ENCODE measurements at regions not wholly inside any gene's neighbourhood (a gene's known extent, or its start where the extent isn't known, plus 50 kb on each side); places are given as distances from the start of the nearest gene placed in this dataset.
"Not testable (repeated sequence)": the region's sequence is repeated elsewhere in the genome, so short reads cannot be mapped to it uniquely, and the experiment has no call there.

- no peak overlapping the region for H3K4me3 ChIP-seq (ENCODE audit: low read length)
- H3K4me1 ChIP-seq (ENCODE audit: insufficient read depth, low read length) = peaks cover 21% of the 10 kb centered on the region
- no peaks in the 10 kb centered on the region for H3K36me3 ChIP-seq (ENCODE audit: insufficient read depth, low read depth, low read length)
- H3K27ac ChIP-seq (ENCODE audit: low read length) = no peak overlapping the region
- no peak overlapping the region for H3K9ac ChIP-seq (ENCODE audit: low read depth, low read length)
- peaks cover 16% of the 10 kb centered on the region; the same call in 1 of the 2 replicates for H3K27me3 ChIP-seq (ENCODE audit: insufficient read depth, low read length)
- H3K9me3 ChIP-seq (ENCODE audit: insufficient read depth, low read depth, low read length) = no peaks in the 10 kb centered on the region
Observed at GRCh38 chr1:47685763-47686066, 247.9 kb downstream of the FOXD2 start.

GRCh38 chr1:47686731-47687630 is 249.1 kb downstream of the FOXD2 start:
- Histone ChIP-seq H3K4me3 (ENCODE audit: low read length) (peak overlapping the region; percentile 16; the same call in 1 of the 2 replicates), H3K9me3 (ENCODE audit: insufficient read depth, low read depth, low read length) (no peaks in the 10 kb centered on the region), H3K36me3 (ENCODE audit: insufficient read depth, low read depth, low read length) (no peaks in the 10 kb centered on the region), H3K27me3 (ENCODE audit: insufficient read depth, low read length) (peaks cover 16% of the 10 kb centered on the region; the same call in 1 of the 2 replicates), H3K27ac (ENCODE audit: low read length) (no peak overlapping the region), H3K4me1 (ENCODE audit: insufficient read depth, low read length) (peaks cover 21% of the 10 kb centered on the region), H3K9ac (ENCODE audit: low read depth, low read length) (no peak overlapping the region)

DNA sequence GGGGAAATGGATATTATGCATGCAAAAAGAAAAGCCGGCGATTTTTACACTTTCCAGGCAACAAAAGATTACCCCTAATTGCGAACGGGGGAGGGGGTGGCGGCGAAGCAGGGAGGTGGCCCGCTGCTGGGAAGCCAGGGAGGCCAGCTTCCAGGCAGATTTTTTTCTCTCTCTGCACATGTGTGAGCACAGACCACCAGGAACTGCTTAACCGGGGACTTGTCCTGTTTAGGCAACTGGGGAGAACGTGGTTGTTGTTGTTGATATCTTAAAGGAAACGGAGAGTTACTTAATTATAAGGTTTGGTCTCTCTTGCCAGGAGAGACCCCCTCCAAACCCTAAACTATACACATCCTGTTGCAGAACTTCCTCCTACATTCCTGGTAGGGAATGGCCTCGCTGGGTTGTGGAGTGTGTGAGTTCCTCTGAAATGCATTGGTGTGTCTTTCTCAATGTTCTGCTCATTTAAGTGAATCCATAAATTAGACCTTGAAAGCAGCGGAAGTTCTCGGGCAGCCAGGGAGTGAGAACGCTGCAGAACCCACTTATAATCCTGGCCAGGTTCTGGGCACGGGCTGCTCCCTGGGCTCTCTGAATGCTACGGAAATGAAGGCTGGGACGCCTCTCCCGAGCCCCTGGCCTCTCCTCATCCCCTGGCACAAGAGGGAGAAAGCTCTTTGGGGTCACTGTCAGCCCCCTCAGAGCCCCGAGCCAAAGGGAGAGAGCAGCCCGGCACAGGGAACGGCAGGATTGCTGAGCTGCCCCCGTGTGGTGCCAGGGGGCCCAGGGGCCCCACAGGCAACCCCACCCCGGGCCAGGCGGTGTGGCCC is 250.0 kb downstream of the FOXD2 start:
- no peaks in the 10 kb centered on the region for H3K36me3 ChIP-seq (ENCODE audit: insufficient read depth, low read depth, low read length)
- no peaks in the 10 kb centered on the region for H3K9me3 ChIP-seq (ENCODE audit: insufficient read depth, low read depth, low read length)
- H3K9ac ChIP-seq (ENCODE audit: low read depth, low read length) = no peak overlapping the region
- H3K4me1 ChIP-seq (ENCODE audit: insufficient read depth, low read length) = peaks cover 21% of the 10 kb centered on the region
- peak overlapping the region; percentile 16; the same call in 1 of the 2 replicates for H3K4me3 ChIP-seq (ENCODE audit: low read length)
- H3K27me3 ChIP-seq (ENCODE audit: insufficient read depth, low read length) = peaks cover 16% of the 10 kb centered on the region; the same call in 1 of the 2 replicates
- H3K27ac ChIP-seq (ENCODE audit: low read length) = no peak overlapping the region

DNA sequence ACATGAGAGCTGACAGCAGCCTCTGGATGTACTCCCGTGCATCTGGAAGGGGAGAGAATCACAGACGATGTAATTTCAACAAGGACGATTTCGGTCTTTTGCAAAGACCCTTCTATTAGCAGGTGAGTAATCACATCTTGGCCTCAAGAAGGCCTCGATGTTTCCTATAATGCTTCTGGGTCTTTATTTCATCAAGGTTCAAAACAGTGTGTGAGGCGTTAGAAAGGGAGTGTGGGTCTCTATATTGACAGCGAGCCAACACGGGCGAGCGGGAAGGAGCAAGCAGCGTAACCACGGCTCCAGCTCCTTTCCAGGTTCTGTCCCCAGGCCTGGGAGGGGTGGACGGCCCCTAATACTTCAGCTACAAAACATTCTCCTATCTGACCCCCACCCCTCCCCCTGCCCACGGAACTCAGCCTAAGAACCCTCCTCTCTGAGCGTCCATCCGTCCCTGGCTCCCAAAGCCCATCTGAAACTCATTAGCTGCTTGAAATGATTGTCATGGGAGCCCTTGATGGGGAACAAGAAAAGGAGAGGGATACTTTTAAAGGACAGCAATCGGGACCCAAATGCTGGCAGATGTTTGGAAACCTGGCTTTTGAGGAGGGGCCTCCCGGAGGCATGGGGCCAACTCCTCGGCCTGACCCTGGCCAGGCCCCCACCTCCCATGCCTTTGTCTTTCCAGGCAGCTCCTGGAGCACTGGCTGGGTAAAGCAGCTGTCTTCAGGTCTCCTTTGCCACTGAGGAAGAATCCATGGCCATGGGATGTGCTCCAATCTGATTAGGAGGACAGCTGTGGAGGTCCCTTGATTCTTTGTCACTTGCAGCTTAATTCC is 250.8 kb downstream of the FOXD2 start:
- Histone ChIP-seq H3K4me1 (ENCODE audit: insufficient read depth, low read length) (peaks cover 21% of the 10 kb centered on the region), H3K36me3 (ENCODE audit: insufficient read depth, low read depth, low read length) (no peaks in the 10 kb centered on the region), H3K27ac (ENCODE audit: low read length) (no peak overlapping the region), H3K4me3 (ENCODE audit: low read length) (no peak overlapping the region), H3K9me3 (ENCODE audit: insufficient read depth, low read depth, low read length) (no peaks in the 10 kb centered on the region), H3K9ac (ENCODE audit: low read depth, low read length) (no peak overlapping the region), H3K27me3 (ENCODE audit: insufficient read depth, low read length) (peaks cover 18% of the 10 kb centered on the region)

DNA sequence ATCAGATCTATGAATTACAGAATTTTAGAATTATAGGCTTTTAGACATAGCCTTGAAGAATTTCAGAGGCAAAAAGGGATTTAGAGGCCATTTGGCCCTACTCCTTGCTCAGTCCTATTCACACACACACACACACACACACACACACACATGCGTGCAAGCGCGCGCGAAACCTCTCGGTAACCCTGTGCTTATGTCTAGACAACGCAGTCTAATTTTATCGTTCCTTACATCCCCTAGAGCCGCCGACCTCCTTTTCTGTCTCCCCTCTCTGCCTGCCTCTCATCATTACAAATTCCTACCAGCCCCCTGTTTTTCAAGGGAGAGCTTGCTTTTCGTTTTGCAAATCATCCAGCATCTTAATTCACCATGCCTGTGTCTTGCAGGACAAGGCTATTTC is 252.1 kb downstream of the FOXD2 start:
- H3K27me3 ChIP-seq (ENCODE audit: insufficient read depth, low read length) = peaks cover 21% of the 10 kb centered on the region

DNA sequence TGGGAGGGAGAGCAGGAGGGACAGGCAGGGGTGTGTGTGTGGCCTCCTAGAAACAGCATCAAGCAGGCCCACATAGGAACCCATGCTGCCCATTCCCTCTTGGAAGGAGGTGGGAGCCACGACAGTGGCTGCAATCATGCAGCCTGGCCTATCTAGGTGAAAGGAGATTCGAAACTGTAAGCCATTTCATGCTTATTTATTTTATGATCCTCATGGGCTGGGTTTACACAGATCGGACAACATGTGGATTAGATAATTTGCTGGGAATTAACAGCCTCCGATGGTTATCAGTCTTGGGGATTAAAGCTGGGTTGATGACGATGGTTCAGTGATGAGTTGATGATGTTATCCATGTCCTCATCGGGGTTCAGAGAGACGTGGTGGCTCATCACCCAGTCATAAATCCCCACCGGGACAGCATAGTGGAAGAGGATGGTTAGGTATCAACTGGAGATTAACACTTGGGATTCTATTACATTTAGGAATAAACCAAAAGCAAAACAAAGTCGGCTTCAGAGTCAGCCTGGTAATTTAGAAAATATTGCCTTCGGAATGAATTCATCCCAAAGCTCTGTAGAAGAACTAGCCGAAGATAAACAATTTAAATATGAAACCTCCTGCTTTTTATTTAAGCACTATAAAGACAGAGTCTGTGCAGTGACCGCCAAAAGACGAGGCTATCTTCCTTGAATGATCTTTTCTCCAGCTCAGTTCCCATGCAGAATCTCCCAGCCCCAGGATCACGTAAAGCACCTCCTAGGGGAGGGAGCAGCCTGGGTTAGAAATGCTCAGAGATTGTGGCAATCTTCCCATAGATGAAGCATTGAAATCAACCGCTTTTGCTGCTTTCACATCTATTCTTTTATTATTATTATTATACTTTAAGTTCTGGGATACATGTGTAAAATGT is 252.8 kb downstream of the FOXD2 start:
- Histone ChIP-seq H3K27me3 (ENCODE audit: insufficient read depth, low read length) (peaks cover 27% of the 10 kb centered on the region), H3K27ac (ENCODE audit: low read length) (no peak overlapping the region), H3K4me3 (ENCODE audit: low read length) (no peak overlapping the region), H3K4me1 (ENCODE audit: insufficient read depth, low read length) (peaks cover 21% of the 10 kb centered on the region), H3K36me3 (ENCODE audit: insufficient read depth, low read depth, low read length) (no peaks in the 10 kb centered on the region), H3K9me3 (ENCODE audit: insufficient read depth, low read depth, low read length) (no peaks in the 10 kb centered on the region), H3K9ac (ENCODE audit: low read depth, low read length) (no peak overlapping the region)

More for the DNA sequence above, 252.1 kb downstream of the FOXD2 start:
- H3K4me3 ChIP-seq (ENCODE audit: low read length) = no peak overlapping the region
- H3K27ac ChIP-seq (ENCODE audit: low read length) = no peak overlapping the region
- no peak overlapping the region for H3K9ac ChIP-seq (ENCODE audit: low read depth, low read length)
- peaks cover 21% of the 10 kb centered on the region for H3K4me1 ChIP-seq (ENCODE audit: insufficient read depth, low read length)
- no peaks in the 10 kb centered on the region for H3K36me3 ChIP-seq (ENCODE audit: insufficient read depth, low read depth, low read length)
- no peaks in the 10 kb centered on the region for H3K9me3 ChIP-seq (ENCODE audit: insufficient read depth, low read depth, low read length)

DNA sequence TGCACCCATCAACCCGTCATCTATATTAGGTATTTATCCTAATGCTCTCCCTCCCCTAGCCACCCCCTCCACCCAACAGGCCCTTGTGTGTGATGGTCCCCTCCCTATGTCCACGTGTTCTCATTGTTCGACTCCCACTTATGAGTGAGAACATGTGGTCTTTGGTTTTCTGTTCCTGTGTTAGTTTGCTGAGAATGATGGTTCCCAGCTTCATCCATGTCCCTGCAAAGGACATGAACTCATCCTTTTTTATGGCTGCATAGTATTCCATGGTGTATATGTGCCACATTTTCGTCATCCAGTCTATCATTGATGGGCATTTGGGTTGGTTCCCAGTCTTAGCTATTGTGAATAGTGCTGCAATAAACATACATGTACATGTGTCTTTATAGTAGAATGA is 253.4 kb downstream of the FOXD2 start:
- not testable (repeated sequence) for H3K4me3 ChIP-seq (ENCODE audit: low read length); H3K9ac ChIP-seq (ENCODE audit: low read depth, low read length); H3K36me3 ChIP-seq (ENCODE audit: insufficient read depth, low read depth, low read length); H3K9me3 ChIP-seq (ENCODE audit: insufficient read depth, low read depth, low read length); H3K27ac ChIP-seq (ENCODE audit: low read length)
- Histone ChIP-seq H3K4me1 (ENCODE audit: insufficient read depth, low read length) (peaks cover 21% of the 10 kb centered on the region), H3K27me3 (ENCODE audit: insufficient read depth, low read length) (peaks cover 27% of the 10 kb centered on the region)

- Histone ChIP-seq H3K9ac (ENCODE audit: low read depth, low read length) (no peak overlapping the region), H3K4me3 (ENCODE audit: low read length) (no peak overlapping the region), H3K9me3 (ENCODE audit: insufficient read depth, low read depth, low read length) (no peaks in the 10 kb centered on the region), H3K4me1 (ENCODE audit: insufficient read depth, low read length) (peaks cover 12% of the 10 kb centered on the region; the same call in 1 of the 2 replicates), H3K27me3 (ENCODE audit: insufficient read depth, low read length) (peaks cover 23% of the 10 kb centered on the region), H3K36me3 (ENCODE audit: insufficient read depth, low read depth, low read length) (no peaks in the 10 kb centered on the region), H3K27ac (ENCODE audit: low read length) (no peak overlapping the region)
Observed at GRCh38 chr1:47692196-47692595, 254.4 kb downstream of the FOXD2 start.

DNA sequence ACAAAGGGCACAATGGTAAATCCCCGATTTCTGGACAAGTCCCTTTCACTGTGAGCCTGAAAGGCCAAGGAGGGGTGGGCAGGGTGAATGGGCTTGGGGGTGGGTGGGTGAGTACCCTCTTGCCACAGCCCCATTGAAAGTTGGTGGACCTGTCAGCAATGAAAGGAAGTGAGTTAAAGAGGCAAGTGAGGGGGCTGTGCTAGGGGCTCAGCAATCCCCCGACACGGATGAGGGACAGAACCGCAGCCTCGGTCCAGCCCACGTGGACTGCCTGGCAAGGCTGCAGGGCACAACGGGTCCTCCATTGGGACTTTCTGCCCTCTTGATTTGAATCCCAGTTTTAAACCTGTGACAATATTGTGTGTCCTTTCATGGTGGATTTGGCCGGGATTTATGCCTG is 255.3 kb downstream of the FOXD2 start:
- H3K27ac ChIP-seq (ENCODE audit: low read length) = no peak overlapping the region
- H3K36me3 ChIP-seq (ENCODE audit: insufficient read depth, low read depth, low read length) = no peaks in the 10 kb centered on the region
- H3K4me3 ChIP-seq (ENCODE audit: low read length) = no peak overlapping the region
- H3K9ac ChIP-seq (ENCODE audit: low read depth, low read length) = no peak overlapping the region
- no peaks in the 10 kb centered on the region for H3K9me3 ChIP-seq (ENCODE audit: insufficient read depth, low read depth, low read length)
- H3K27me3 ChIP-seq (ENCODE audit: insufficient read depth, low read length) = peaks cover 20% of the 10 kb centered on the region
- H3K4me1 ChIP-seq (ENCODE audit: insufficient read depth, low read length) = peaks cover 3% of the 10 kb centered on the region; the same call in 1 of the 2 replicates

DNA sequence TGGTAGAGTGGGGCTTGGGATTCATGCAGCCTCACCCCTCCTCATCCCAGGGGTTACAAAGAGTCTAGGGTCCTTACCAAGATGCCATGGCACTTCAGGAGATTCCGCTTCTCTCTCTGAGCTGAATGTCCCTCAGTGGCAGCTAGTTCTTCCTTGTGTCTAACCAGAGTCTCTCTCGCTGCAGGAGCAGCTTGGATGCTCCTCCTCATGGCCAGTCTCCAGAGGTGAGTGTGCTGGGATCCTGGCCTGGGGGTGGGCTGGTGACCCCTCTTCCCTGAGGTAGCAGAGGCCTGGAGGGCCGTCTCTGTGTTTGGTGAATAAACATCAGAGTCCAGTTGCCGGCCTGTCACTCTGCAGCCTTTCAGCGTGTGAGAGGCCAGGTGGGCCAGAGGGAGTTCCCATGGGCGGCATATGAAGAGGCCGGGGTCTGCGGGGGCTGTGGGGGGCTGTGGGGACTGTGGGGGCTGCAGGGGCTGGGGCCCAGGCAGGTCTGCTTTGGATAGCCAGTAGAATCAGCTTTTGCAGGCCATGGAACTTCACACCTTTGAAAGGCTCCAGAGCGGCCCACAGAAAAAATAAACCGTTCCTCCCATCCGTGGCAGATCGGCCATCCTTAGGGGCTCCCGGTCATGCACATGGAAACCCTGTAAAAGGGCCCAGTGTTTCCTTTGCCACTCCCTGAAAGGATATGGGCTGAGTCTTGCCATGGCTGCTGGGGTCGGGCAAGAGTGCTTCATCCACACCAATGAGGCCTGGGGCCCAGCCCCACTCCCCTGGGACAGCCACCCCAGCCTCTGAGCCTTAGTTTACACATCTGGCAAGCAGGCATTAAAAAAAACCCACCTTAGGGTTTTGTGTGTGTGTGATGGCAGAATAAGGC is 256.4 kb downstream of the FOXD2 start:
- no peaks in the 10 kb centered on the region for H3K36me3 ChIP-seq (ENCODE audit: insufficient read depth, low read depth, low read length)
- H3K4me3 ChIP-seq (ENCODE audit: low read length) = no peak overlapping the region
- H3K9ac ChIP-seq (ENCODE audit: low read depth, low read length) = no peak overlapping the region
- H3K9me3 ChIP-seq (ENCODE audit: insufficient read depth, low read depth, low read length) = no peaks in the 10 kb centered on the region
- H3K27me3 ChIP-seq (ENCODE audit: insufficient read depth, low read length) = peaks cover 12% of the 10 kb centered on the region
- no peak overlapping the region for H3K27ac ChIP-seq (ENCODE audit: low read length)
- no peaks in the 10 kb centered on the region; the same call in 1 of the 2 replicates for H3K4me1 ChIP-seq (ENCODE audit: insufficient read depth, low read length)
